Caco-2 (cell line): ENCODE measurements at regions not wholly inside any gene's neighbourhood (a gene's known extent, or its start where the extent isn't known, plus 50 kb on each side); places are given as distances from the start of the nearest gene placed in this dataset.

Experiments used
- BruUV-seq: library from RNA; stranded (reverse); fragments of 400-500 nt; replicated peaks from 2 replicates; lab custom pipeline; 2021; lab: Mats Ljungman, UMichigan
- CTCF ChIA-PET: fragments of 300-600 bp; sonication (Branson Sonifier 250); formaldehyde crosslinking; loops from one replicate; lab custom pipeline; 2022; ENCODE audit warnings: antibody characterized with exemption; lab: Charles Lee
- POLR2A ChIA-PET: fragments of 300-600 bp; sonication (Branson Sonifier 250); formaldehyde crosslinking; loops from one replicate; lab custom pipeline; 2022; ENCODE audit warnings: antibody characterized with exemption; lab: Charles Lee
- DNase-seq, 2 experiments: peaks; one replicate each; pipeline versions ENCODE4 v3.0.0 to v3.0.0-alpha.2; 2020 to 2022
- H3K27me3 ChIP-seq: replicated peaks from 2 replicates; pipeline ENCODE4 v1.6.0; 2011; ENCODE audit warnings: low read length; ENCODE audit not compliant: control insufficient read depth, insufficient read depth
- H3K36me3 ChIP-seq: 2 replicates; pipeline ENCODE4 v1.5.1; 2011; ENCODE audit warnings: low read length; ENCODE audit not compliant: control insufficient read depth, insufficient read depth
- H3K4me1 ChIP-seq: fragments of 250-450 bp; sonication (Bioruptor Pico); 2 replicates; pipeline ENCODE4 v1.5.1; 2020; ENCODE audit warnings: mild to moderate bottlenecking
- H3K4me3 ChIP-seq: 2 replicates; pipeline ENCODE4 v1.5.1; 2011; ENCODE audit warnings: low read depth, mild to moderate bottlenecking, control low read depth, low read length
- H3K9me3 ChIP-seq: fragments of 250-450 bp; sonication (Bioruptor Pico); 2 replicates; pipeline ENCODE4 v1.5.1; 2020; ENCODE audit warnings: mild to moderate bottlenecking, moderate library complexity
- H3K27ac Mint-ChIP-seq: one replicate; pipeline ENCODE4 v1.8.0; 2022; ENCODE audit warnings: mixed read lengths; ENCODE audit not compliant: unreplicated experiment
- H3K27me3 Mint-ChIP-seq: one replicate; pipeline ENCODE4 v1.8.0; 2022; ENCODE audit warnings: mixed read lengths; ENCODE audit not compliant: insufficient read depth, unreplicated experiment
- H3K36me3 Mint-ChIP-seq: one replicate; pipeline ENCODE4 v1.8.0; 2022; ENCODE audit warnings: mild to moderate bottlenecking, mixed read lengths; ENCODE audit not compliant: insufficient read depth, unreplicated experiment
- H3K4me1 Mint-ChIP-seq: one replicate; pipeline ENCODE4 v1.8.0; 2022; ENCODE audit warnings: low read depth, mixed read lengths; ENCODE audit not compliant: unreplicated experiment
- H3K4me3 Mint-ChIP-seq: one replicate; pipeline ENCODE4 v1.8.0; 2022; ENCODE audit warnings: mild to moderate bottlenecking, moderate library complexity, mixed read lengths; ENCODE audit not compliant: unreplicated experiment
- H3K9me3 Mint-ChIP-seq: one replicate; pipeline ENCODE4 v1.8.0; 2022; ENCODE audit warnings: mixed read lengths; ENCODE audit not compliant: unreplicated experiment
- intact Hi-C: fragments of 100-400 bp; cut with micrococcal nuclease; formaldehyde crosslinking; loops from one replicate; pipeline ENCODE4 v1.10.0; 2022; ENCODE audit not compliant: unreplicated experiment
- TF ChIP-seq, protein P1 (sequence below), 2 experiments: fragments of 200-600 bp in 1 of 2; IDR thresholded peaks; 1 replicate in 1 of 2; 2 replicates in 1 of 2; pipeline versions ENCODE4 v1.5.1 to v1.8.0; 2011 to 2022; ENCODE audit warnings: antibody characterized with exemption in 1 of 2, control low read depth in 1 of 2, inconsistent platforms in 1 of 2, low read depth in 1 of 2, low read length in 1 of 2, mild to moderate bottlenecking in 1 of 2, moderate library complexity in 1 of 2; ENCODE audit not compliant: insufficient read depth in 1 of 2, severe bottlenecking in 1 of 2, unreplicated experiment in 1 of 2

- no TSS peak for BruUV-seq
- intact Hi-C loops, result no loop called here
- Histone ChIP-seq H3K4me3 (no peak overlapping the region), H3K4me1 (no peaks in the 10 kb centered on the region), H3K9me3 (no peaks in the 10 kb centered on the region), H3K27me3 (no peaks in the 10 kb centered on the region), H3K36me3 (no peaks in the 10 kb centered on the region)
- CTCF ChIA-PET, result no interaction called here
- Mint-ChIP-seq H3K36me3 (no peaks in the 10 kb centered on the region), H3K9me3 (no peaks in the 10 kb centered on the region), H3K4me3 (no peak overlapping the region), H3K27me3 (peaks cover 13% of the 10 kb centered on the region), H3K27ac (no peak overlapping the region), H3K4me1 (no peaks in the 10 kb centered on the region)
- TF ChIP-seq, protein P1, sequence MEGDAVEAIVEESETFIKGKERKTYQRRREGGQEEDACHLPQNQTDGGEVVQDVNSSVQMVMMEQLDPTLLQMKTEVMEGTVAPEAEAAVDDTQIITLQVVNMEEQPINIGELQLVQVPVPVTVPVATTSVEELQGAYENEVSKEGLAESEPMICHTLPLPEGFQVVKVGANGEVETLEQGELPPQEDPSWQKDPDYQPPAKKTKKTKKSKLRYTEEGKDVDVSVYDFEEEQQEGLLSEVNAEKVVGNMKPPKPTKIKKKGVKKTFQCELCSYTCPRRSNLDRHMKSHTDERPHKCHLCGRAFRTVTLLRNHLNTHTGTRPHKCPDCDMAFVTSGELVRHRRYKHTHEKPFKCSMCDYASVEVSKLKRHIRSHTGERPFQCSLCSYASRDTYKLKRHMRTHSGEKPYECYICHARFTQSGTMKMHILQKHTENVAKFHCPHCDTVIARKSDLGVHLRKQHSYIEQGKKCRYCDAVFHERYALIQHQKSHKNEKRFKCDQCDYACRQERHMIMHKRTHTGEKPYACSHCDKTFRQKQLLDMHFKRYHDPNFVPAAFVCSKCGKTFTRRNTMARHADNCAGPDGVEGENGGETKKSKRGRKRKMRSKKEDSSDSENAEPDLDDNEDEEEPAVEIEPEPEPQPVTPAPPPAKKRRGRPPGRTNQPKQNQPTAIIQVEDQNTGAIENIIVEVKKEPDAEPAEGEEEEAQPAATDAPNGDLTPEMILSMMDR (IDR thresholded peaks at IDR 0.05; ENCODE audit: insufficient read depth in 1 of 2, low read depth in 1 of 2, low read length in 1 of 2, severe bottlenecking in 1 of 2, unreplicated experiment in 1 of 2), result no peak
- no peak for DNase-seq
- POLR2A ChIA-PET, result no interaction called here
Observed at GRCh38 chr12:76948879-76949278, 70.1 kb upstream of the CSRP2 start.

- no peak overlapping the region for H3K27ac Mint-ChIP-seq
- no TSS peak for BruUV-seq
- peaks cover 12% of the 10 kb centered on the region for H3K27me3 Mint-ChIP-seq
Observed at GRCh38 chr12:76947304-76947703, 68.5 kb upstream of the CSRP2 start.

GRCh38 chr12:76946446-76946845, 67.6 kb upstream of the CSRP2 start:
- Mint-ChIP-seq H3K4me1 (no peaks in the 10 kb centered on the region), H3K27me3 (peaks cover 6% of the 10 kb centered on the region), H3K9me3 (no peaks in the 10 kb centered on the region), H3K36me3 (no peaks in the 10 kb centered on the region), H3K27ac (no peak overlapping the region), H3K4me3 (no peak overlapping the region)
- Histone ChIP-seq H3K36me3 (no peaks in the 10 kb centered on the region), H3K9me3 (no peaks in the 10 kb centered on the region), H3K4me1 (no peaks in the 10 kb centered on the region), H3K27me3 (no peaks in the 10 kb centered on the region), H3K4me3 (no peak overlapping the region)
- DNase-seq, result no peak
- ChIA-PET CTCF (no interaction called here), POLR2A (no interaction called here)
- intact Hi-C loops, result no loop called here
- no TSS peak for BruUV-seq
- TF ChIP-seq, protein P1 (IDR thresholded peaks at IDR 0.05; ENCODE audit: insufficient read depth in 1 of 2, low read depth in 1 of 2, low read length in 1 of 2, severe bottlenecking in 1 of 2, unreplicated experiment in 1 of 2), result no peak

More at GRCh38 chr12:76947304-76947703, 68.5 kb upstream of the CSRP2 start:
- ChIA-PET CTCF (no interaction called here), POLR2A (no interaction called here)
- TF ChIP-seq, protein P1 (IDR thresholded peaks at IDR 0.05; ENCODE audit: insufficient read depth in 1 of 2, low read depth in 1 of 2, low read length in 1 of 2, severe bottlenecking in 1 of 2, unreplicated experiment in 1 of 2), result no peak
- H3K4me1 Mint-ChIP-seq, result no peaks in the 10 kb centered on the region
- Histone ChIP-seq H3K27me3 (no peaks in the 10 kb centered on the region), H3K4me1 (no peaks in the 10 kb centered on the region), H3K36me3 (no peaks in the 10 kb centered on the region), H3K9me3 (no peaks in the 10 kb centered on the region), H3K4me3 (no peak overlapping the region)
- H3K36me3 Mint-ChIP-seq, result no peaks in the 10 kb centered on the region
- intact Hi-C loops, result no loop called here
- no peak for DNase-seq
- no peak overlapping the region for H3K4me3 Mint-ChIP-seq
- H3K9me3 Mint-ChIP-seq, result no peaks in the 10 kb centered on the region
